GM23338 (cell line): ENCODE measurements at regions not wholly inside any gene's neighbourhood (a gene's known extent, or its start where the extent isn't known, plus 50 kb on each side); places are given as distances from the start of the nearest gene placed in this dataset.

Source experiments
- ATAC-seq: fragments of 200-7000 bp; cut with Tn5 transposase; 3 replicates; pipeline ENCODE4 v1.9.1; 2020
- DNase-seq: peaks from one replicate; pipeline ENCODE4 v3.0.0-alpha.2; 2015; ENCODE audit warnings: low spot score
- H2AFZ ChIP-seq: fragments of 200-600 bp; sonication (generic); 2 replicates; pipeline ENCODE4 v1.8.0; 2016; ENCODE audit warnings: antibody characterized with exemption, mild to moderate bottlenecking, moderate library complexity
- H3F3A ChIP-seq: fragments of 200-600 bp; sonication (generic); replicated peaks from 2 replicates; pipeline ENCODE4 v1.8.0; 2017; ENCODE audit warnings: antibody characterized with exemption, mixed run types, low read depth
- H3K27ac ChIP-seq: fragments of 200-600 bp; sonication (generic); 2 replicates; pipeline ENCODE4 v1.6.1; 2016; ENCODE audit warnings: low read depth
- H3K27me3 ChIP-seq: fragments of 200-600 bp; sonication (generic); 2 replicates; pipeline ENCODE4 v1.8.0; 2016; ENCODE audit warnings: mild to moderate bottlenecking, mixed run types, moderate library complexity; ENCODE audit not compliant: insufficient read depth
- H3K36me3 ChIP-seq: fragments of 200-600 bp; sonication (generic); 2 replicates; pipeline ENCODE4 v1.8.0; 2016; ENCODE audit warnings: mild to moderate bottlenecking; ENCODE audit not compliant: insufficient read depth
- H3K4me1 ChIP-seq: fragments of 200-600 bp; sonication (generic); 2 replicates; pipeline ENCODE4 v1.8.0; 2016; ENCODE audit warnings: mild to moderate bottlenecking, moderate library complexity; ENCODE audit not compliant: insufficient read depth
- H3K4me2 ChIP-seq: fragments of 200-600 bp; sonication (generic); 2 replicates; pipeline ENCODE4 v1.7.1; 2017; ENCODE audit warnings: mixed run types
- H3K4me3 ChIP-seq: fragments of 200-600 bp; sonication (generic); 2 replicates; pipeline ENCODE4 v1.6.1; 2016; ENCODE audit warnings: mixed run types
- H3K79me2 ChIP-seq: fragments of 200-600 bp; sonication (generic); replicated peaks from 2 replicates; pipeline ENCODE4 v1.8.0; 2017; ENCODE audit warnings: mild to moderate bottlenecking; ENCODE audit not compliant: insufficient read depth
- H3K9me2 ChIP-seq: fragments of 200-600 bp; sonication (generic); 2 replicates; pipeline ENCODE4 v1.8.0; 2017; ENCODE audit not compliant: insufficient read depth
- H4K20me1 ChIP-seq: fragments of 200-600 bp; sonication (generic); replicated peaks from 2 replicates; pipeline ENCODE4 v1.8.0; 2017; ENCODE audit warnings: mild to moderate bottlenecking; ENCODE audit not compliant: insufficient read depth
- H3K27ac Mint-ChIP-seq: 2 replicates; pipeline ENCODE4 v1.8.0; 2020; ENCODE audit warnings: inconsistent platforms, mild to moderate bottlenecking, moderate library complexity, mixed read lengths
- H3K27me3 Mint-ChIP-seq: 3 replicates; pipeline ENCODE4 v1.8.0; 2022; ENCODE audit warnings: low read depth, mild to moderate bottlenecking, moderate library complexity, mixed read lengths, inconsistent platforms; ENCODE audit not compliant: insufficient read depth, poor library complexity
- H3K36me3 Mint-ChIP-seq: 3 replicates; pipeline ENCODE4 v1.8.0; 2021; ENCODE audit warnings: low read depth, mild to moderate bottlenecking, inconsistent platforms, moderate library complexity, mixed read lengths
- H3K4me1 Mint-ChIP-seq: 3 replicates; pipeline ENCODE4 v1.8.0; 2020; ENCODE audit warnings: mild to moderate bottlenecking, inconsistent platforms, mixed read lengths
- H3K4me3 Mint-ChIP-seq: 3 replicates; pipeline ENCODE4 v1.8.0; 2021; ENCODE audit warnings: moderate library complexity, mild to moderate bottlenecking, inconsistent platforms, mixed read lengths
- H3K9me3 Mint-ChIP-seq: 3 replicates; pipeline ENCODE4 v1.8.0; 2020; ENCODE audit warnings: moderate library complexity, mild to moderate bottlenecking, inconsistent platforms, mixed read lengths
- CREB1 ChIP-seq: fragments of 250-450 bp; sonication (Bioruptor Pico); IDR thresholded peaks from 2 replicates; pipeline ENCODE4 v1.5.0; 2020; ENCODE audit warnings: low read depth, mild to moderate bottlenecking, moderate library complexity
- EZH2 ChIP-seq: fragments of 200-600 bp; sonication (generic); IDR thresholded peaks from one replicate; pipeline ENCODE4 v1.8.0; 2017; ENCODE audit warnings: antibody characterized with exemption, mild to moderate bottlenecking, low read depth; ENCODE audit not compliant: unreplicated experiment
- EZH2phosphoT487 ChIP-seq: fragments of 200-600 bp; sonication (generic); IDR thresholded peaks from one replicate; pipeline ENCODE4 v1.8.1; 2018; ENCODE audit warnings: antibody characterized with exemption; ENCODE audit not compliant: unreplicated experiment
- JUNB ChIP-seq: IDR thresholded peaks from one replicate; pipeline ENCODE4 v1.6.1; 2016; ENCODE audit warnings: antibody characterized with exemption; ENCODE audit not compliant: unreplicated experiment
- NANOG ChIP-seq: IDR thresholded peaks from 2 replicates; pipeline ENCODE4 v1.6.1; 2016; ENCODE audit warnings: antibody characterized with exemption, borderline replicate concordance
- POLR2AphosphoS5 ChIP-seq: IDR thresholded peaks from 2 replicates; pipeline ENCODE4 v1.6.1; 2016; ENCODE audit warnings: antibody characterized with exemption, low read depth
- STAT1 ChIP-seq: IDR thresholded peaks from one replicate; pipeline ENCODE4 v1.6.1; 2016; ENCODE audit warnings: antibody characterized with exemption; ENCODE audit not compliant: unreplicated experiment
- ZNF114 ChIP-seq: fragments of 250-450 bp; sonication (Bioruptor Pico); IDR thresholded peaks from 2 replicates; pipeline ENCODE4 v1.5.0; 2020; ENCODE audit warnings: mild to moderate bottlenecking, moderate library complexity
- ZNF331 ChIP-seq: fragments of 250-450 bp; sonication (Bioruptor Pico); IDR thresholded peaks from 2 replicates; pipeline ENCODE4 v1.5.0; 2020; ENCODE audit warnings: low read depth, mild to moderate bottlenecking, moderate library complexity
- TF ChIP-seq, protein P1 (sequence below), 2 experiments: fragments of 200-600 bp in 1 of 2; sonication (generic) in 1 of 2; conservative IDR thresholded peaks; 2 replicates each; pipeline versions ENCODE4 v1.5.1 to v1.6.1; 2016 to 2017; ENCODE audit warnings: antibody characterized with exemption in 2 of 2, low read depth in 2 of 2, mild to moderate bottlenecking in 2 of 2, moderate library complexity in 1 of 2
- TF ChIP-seq, protein P2 (sequence below): fragments of 250-450 bp; sonication (Bioruptor Pico); IDR thresholded peaks from 2 replicates; pipeline ENCODE4 v1.5.0; 2020; ENCODE audit warnings: mild to moderate bottlenecking, moderate library complexity
- TF ChIP-seq, protein P3 (sequence below): IDR thresholded peaks from one replicate; pipeline ENCODE4 v1.6.1; 2018; ENCODE audit warnings: antibody characterized with exemption; ENCODE audit not compliant: unreplicated experiment
- TF ChIP-seq, protein P4 (sequence below): IDR thresholded peaks from 2 replicates; pipeline ENCODE4 v1.6.1; 2016; ENCODE audit warnings: antibody characterized with exemption

DNA sequence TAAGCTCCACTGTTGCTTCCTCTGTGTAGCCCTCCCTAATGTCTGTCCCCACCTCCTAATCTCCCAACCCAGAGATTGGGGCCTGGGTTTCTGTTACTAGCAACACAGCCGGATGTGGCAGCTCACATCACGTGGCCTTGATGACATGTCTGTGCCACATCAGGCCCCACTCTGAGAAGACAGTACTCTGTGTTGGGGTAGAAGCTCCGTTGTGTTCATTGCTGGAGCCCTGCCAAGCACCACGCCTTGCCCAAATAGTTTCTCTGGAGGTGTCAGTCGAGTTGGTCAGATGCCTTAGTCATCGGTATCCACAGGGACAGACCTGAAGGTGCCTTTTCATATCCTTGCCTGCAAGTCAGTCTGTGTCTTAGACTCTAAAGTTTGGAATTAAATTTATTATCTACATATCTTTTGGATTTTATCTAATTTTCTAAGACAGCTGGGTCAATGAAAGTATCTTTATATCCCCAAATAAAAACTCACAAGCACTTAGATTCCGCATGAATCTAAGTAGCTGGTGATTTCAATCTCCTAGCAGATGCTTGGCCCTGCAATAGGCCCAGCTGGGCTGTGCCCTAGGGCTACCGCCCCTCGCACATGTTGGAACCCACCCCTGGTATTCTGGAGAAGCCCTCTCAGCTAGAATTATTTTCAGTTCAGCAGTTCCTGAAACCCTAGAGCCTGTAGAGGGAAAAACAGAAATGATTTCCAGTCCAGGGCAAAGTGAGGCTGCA is 204.0 kb upstream of the TSHZ3 start:
- Histone ChIP-seq H3K36me3 (no peaks in the 10 kb centered on the region), H3K27me3 (no peaks in the 10 kb centered on the region), H3F3A (no peaks in the 10 kb centered on the region), H2AFZ (no peak overlapping the region), H3K79me2 (no peaks in the 10 kb centered on the region), H3K4me1 (no peaks in the 10 kb centered on the region; the same call in 1 of the 2 replicates), H3K9me2 (peaks cover 16% of the 10 kb centered on the region), H3K4me2 (no peak overlapping the region), H3K4me3 (no peak overlapping the region), H4K20me1 (no peaks in the 10 kb centered on the region), H3K27ac (no peak overlapping the region)
- no peak overlapping the region for H3K27ac Mint-ChIP-seq
- ATAC-seq = no peak
- no peak for DNase-seq
- TF ChIP-seq, protein P1, sequence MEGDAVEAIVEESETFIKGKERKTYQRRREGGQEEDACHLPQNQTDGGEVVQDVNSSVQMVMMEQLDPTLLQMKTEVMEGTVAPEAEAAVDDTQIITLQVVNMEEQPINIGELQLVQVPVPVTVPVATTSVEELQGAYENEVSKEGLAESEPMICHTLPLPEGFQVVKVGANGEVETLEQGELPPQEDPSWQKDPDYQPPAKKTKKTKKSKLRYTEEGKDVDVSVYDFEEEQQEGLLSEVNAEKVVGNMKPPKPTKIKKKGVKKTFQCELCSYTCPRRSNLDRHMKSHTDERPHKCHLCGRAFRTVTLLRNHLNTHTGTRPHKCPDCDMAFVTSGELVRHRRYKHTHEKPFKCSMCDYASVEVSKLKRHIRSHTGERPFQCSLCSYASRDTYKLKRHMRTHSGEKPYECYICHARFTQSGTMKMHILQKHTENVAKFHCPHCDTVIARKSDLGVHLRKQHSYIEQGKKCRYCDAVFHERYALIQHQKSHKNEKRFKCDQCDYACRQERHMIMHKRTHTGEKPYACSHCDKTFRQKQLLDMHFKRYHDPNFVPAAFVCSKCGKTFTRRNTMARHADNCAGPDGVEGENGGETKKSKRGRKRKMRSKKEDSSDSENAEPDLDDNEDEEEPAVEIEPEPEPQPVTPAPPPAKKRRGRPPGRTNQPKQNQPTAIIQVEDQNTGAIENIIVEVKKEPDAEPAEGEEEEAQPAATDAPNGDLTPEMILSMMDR (conservative IDR thresholded peaks at IDR 0.05; ENCODE audit: low read depth in 2 of 2) = no peak
- TF ChIP-seq NANOG (no peak), STAT1 (no peak), POLR2AphosphoS5 (no peak), ZNF331 (CRISPR knock-in tag) (no peak), EZH2 (no peak), JUNB (no peak), ZNF114 (CRISPR knock-in tag) (no peak), CREB1 (CRISPR knock-in tag) (no peak), EZH2phosphoT487 (no peak)
- TF ChIP-seq, protein P2, sequence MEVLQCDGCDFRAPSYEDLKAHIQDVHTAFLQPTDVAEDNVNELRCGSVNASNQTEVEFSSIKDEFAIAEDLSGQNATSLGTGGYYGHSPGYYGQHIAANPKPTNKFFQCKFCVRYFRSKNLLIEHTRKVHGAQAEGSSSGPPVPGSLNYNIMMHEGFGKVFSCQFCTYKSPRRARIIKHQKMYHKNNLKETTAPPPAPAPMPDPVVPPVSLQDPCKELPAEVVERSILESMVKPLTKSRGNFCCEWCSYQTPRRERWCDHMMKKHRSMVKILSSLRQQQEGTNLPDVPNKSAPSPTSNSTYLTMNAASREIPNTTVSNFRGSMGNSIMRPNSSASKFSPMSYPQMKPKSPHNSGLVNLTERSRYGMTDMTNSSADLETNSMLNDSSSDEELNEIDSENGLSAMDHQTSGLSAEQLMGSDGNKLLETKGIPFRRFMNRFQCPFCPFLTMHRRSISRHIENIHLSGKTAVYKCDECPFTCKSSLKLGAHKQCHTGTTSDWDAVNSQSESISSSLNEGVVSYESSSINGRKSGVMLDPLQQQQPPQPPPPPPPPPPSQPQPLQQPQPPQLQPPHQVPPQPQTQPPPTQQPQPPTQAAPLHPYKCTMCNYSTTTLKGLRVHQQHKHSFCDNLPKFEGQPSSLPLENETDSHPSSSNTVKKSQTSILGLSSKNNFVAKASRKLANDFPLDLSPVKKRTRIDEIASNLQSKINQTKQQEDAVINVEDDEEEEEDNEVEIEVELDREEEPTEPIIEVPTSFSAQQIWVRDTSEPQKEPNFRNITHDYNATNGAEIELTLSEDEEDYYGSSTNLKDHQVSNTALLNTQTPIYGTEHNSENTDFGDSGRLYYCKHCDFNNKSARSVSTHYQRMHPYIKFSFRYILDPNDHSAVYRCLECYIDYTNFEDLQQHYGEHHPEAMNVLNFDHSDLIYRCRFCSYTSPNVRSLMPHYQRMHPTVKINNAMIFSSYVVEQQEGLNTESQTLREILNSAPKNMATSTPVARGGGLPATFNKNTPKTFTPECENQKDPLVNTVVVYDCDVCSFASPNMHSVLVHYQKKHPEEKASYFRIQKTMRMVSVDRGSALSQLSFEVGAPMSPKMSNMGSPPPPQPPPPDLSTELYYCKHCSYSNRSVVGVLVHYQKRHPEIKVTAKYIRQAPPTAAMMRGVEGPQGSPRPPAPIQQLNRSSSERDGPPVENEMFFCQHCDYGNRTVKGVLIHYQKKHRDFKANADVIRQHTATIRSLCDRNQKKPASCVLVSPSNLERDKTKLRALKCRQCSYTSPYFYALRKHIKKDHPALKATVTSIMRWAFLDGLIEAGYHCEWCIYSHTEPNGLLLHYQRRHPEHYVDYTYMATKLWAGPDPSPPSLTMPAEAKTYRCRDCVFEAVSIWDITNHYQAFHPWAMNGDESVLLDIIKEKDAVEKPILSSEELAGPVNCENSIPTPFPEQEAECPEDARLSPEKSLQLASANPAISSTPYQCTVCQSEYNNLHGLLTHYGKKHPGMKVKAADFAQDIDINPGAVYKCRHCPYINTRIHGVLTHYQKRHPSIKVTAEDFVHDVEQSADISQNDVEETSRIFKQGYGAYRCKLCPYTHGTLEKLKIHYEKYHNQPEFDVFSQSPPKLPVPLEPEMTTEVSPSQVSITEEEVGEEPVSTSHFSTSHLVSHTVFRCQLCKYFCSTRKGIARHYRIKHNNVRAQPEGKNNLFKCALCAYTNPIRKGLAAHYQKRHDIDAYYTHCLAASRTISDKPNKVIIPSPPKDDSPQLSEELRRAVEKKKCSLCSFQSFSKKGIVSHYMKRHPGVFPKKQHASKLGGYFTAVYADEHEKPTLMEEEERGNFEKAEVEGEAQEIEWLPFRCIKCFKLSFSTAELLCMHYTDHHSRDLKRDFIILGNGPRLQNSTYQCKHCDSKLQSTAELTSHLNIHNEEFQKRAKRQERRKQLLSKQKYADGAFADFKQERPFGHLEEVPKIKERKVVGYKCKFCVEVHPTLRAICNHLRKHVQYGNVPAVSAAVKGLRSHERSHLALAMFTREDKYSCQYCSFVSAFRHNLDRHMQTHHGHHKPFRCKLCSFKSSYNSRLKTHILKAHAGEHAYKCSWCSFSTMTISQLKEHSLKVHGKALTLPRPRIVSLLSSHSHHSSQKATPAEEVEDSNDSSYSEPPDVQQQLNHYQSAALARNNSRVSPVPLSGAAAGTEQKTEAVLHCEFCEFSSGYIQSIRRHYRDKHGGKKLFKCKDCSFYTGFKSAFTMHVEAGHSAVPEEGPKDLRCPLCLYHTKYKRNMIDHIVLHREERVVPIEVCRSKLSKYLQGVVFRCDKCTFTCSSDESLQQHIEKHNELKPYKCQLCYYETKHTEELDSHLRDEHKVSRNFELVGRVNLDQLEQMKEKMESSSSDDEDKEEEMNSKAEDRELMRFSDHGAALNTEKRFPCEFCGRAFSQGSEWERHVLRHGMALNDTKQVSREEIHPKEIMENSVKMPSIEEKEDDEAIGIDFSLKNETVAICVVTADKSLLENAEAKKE (CRISPR knock-in tag) = no peak
- TF ChIP-seq, protein P3, sequence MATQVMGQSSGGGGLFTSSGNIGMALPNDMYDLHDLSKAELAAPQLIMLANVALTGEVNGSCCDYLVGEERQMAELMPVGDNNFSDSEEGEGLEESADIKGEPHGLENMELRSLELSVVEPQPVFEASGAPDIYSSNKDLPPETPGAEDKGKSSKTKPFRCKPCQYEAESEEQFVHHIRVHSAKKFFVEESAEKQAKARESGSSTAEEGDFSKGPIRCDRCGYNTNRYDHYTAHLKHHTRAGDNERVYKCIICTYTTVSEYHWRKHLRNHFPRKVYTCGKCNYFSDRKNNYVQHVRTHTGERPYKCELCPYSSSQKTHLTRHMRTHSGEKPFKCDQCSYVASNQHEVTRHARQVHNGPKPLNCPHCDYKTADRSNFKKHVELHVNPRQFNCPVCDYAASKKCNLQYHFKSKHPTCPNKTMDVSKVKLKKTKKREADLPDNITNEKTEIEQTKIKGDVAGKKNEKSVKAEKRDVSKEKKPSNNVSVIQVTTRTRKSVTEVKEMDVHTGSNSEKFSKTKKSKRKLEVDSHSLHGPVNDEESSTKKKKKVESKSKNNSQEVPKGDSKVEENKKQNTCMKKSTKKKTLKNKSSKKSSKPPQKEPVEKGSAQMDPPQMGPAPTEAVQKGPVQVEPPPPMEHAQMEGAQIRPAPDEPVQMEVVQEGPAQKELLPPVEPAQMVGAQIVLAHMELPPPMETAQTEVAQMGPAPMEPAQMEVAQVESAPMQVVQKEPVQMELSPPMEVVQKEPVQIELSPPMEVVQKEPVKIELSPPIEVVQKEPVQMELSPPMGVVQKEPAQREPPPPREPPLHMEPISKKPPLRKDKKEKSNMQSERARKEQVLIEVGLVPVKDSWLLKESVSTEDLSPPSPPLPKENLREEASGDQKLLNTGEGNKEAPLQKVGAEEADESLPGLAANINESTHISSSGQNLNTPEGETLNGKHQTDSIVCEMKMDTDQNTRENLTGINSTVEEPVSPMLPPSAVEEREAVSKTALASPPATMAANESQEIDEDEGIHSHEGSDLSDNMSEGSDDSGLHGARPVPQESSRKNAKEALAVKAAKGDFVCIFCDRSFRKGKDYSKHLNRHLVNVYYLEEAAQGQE = no peak
- TF ChIP-seq, protein P4, sequence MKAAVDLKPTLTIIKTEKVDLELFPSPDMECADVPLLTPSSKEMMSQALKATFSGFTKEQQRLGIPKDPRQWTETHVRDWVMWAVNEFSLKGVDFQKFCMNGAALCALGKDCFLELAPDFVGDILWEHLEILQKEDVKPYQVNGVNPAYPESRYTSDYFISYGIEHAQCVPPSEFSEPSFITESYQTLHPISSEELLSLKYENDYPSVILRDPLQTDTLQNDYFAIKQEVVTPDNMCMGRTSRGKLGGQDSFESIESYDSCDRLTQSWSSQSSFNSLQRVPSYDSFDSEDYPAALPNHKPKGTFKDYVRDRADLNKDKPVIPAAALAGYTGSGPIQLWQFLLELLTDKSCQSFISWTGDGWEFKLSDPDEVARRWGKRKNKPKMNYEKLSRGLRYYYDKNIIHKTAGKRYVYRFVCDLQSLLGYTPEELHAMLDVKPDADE = no peak
- peaks cover 10% of the 10 kb centered on the region for H3K4me1 Mint-ChIP-seq
- H3K4me3 Mint-ChIP-seq = no peak overlapping the region
- H3K36me3 Mint-ChIP-seq = no peaks in the 10 kb centered on the region
- peaks cover 4% of the 10 kb centered on the region for H3K27me3 Mint-ChIP-seq
- H3K9me3 Mint-ChIP-seq = peaks cover 11% of the 10 kb centered on the region
